Esophagus muscularis mucosa (tissue), 3 donors: ENCODE measurements at regions not wholly inside any gene's neighbourhood (a gene's known extent, or its start where the extent isn't known, plus 50 kb on each side); places are given as distances from the start of the nearest gene placed in this dataset.

Experiments used
- CTCF ChIP-seq, 3 experiments: fragments of 200-600 bp in 2 of 3; fragments of 450-650 bp in 1 of 3; sonication (generic) in 2 of 3; IDR thresholded peaks; one replicate each; pipeline ENCODE4 v1.5.1; 2017 to 2019; ENCODE audit warnings: antibody characterized with exemption in 3 of 3, mild to moderate bottlenecking in 2 of 3, moderate library complexity in 1 of 3
- POLR2A ChIP-seq: fragments of 450-650 bp; IDR thresholded peaks from one replicate; pipeline ENCODE4 v1.6.1; 2017; ENCODE audit warnings: antibody characterized with exemption, moderate library complexity, mild to moderate bottlenecking, low read depth
- POLR2AphosphoS5 ChIP-seq, 2 donors: sonication (generic); formaldehyde crosslinking; IDR thresholded peaks; one replicate each; pipeline ENCODE4 v1.6.1; 2017; ENCODE audit warnings: antibody characterized with exemption in 2 of 2

- TF ChIP-seq CTCF (IDR thresholded peaks at IDR 0.05) (no peak), POLR2AphosphoS5 (IDR thresholded peaks at IDR 0.05) (no peak), POLR2A (no peak)
Observed at GRCh38 chr7:45238806-45239205, 81.2 kb downstream of the RAMP3 start.
